Suprapubic skin (tissue), 4 donors: ENCODE measurements at regions not wholly inside any gene's neighbourhood (a gene's known extent, or its start where the extent isn't known, plus 50 kb on each side); places are given as distances from the start of the nearest gene placed in this dataset.

Experiments
- CTCF ChIP-seq, 2 donors: fragments of 200-600 bp in 1 of 2; fragments of 450-650 bp in 1 of 2; sonication (generic) in 1 of 2; IDR thresholded peaks; one replicate each; pipeline ENCODE4 v1.5.1; 2016 to 2019; ENCODE audit warnings: antibody characterized with exemption in 2 of 2, mild to moderate bottlenecking in 1 of 2, moderate library complexity in 1 of 2
- EP300 ChIP-seq: sonication (generic); formaldehyde crosslinking; IDR thresholded peaks from one replicate; pipeline ENCODE4 v1.6.1; 2017; ENCODE audit warnings: antibody characterized with exemption
- POLR2A ChIP-seq, 2 donors: fragments of 450-650 bp; IDR thresholded peaks; one replicate each; pipeline ENCODE4 v1.6.1; 2017; ENCODE audit warnings: antibody characterized with exemption in 2 of 2, mild to moderate bottlenecking in 2 of 2, moderate library complexity in 2 of 2
- POLR2AphosphoS5 ChIP-seq, 3 donors: sonication (generic); formaldehyde crosslinking; IDR thresholded peaks; one replicate each; pipeline ENCODE4 v1.6.1; 2017; ENCODE audit warnings: antibody characterized with exemption in 3 of 3

- no peak for TF ChIP-seq CTCF (IDR thresholded peaks at IDR 0.05)
- TF ChIP-seq EP300 = no peak
- TF ChIP-seq POLR2A (IDR thresholded peaks at IDR 0.05) = no peak
- no peak for TF ChIP-seq POLR2AphosphoS5 (IDR thresholded peaks at IDR 0.05)
Observed at GRCh38 chr7:109375823-109376222, 806.1 kb downstream of the DNAJB9 start.
